H9 (cell line): ENCODE measurements at regions not wholly inside any gene's neighbourhood (a gene's known extent, or its start where the extent isn't known, plus 50 kb on each side); places are given as distances from the start of the nearest gene placed in this dataset.
"Not testable (repeated sequence)": the region's sequence is repeated elsewhere in the genome, so short reads cannot be mapped to it uniquely, and the experiment has no call there.

Source experiments
- DNase-seq: peaks from one replicate; pipeline ENCODE4 v3.0.0-alpha.2; 2017
- H2AFZ ChIP-seq: one replicate; pipeline ENCODE4 v1.6.1; 2013; ENCODE audit warnings: mild to moderate bottlenecking, low read length, control low read depth, moderate library complexity
- H2AK5ac ChIP-seq: 2 replicates; pipeline ENCODE4 v1.6.1; 2013; ENCODE audit warnings: low read length, control low read depth, mixed read lengths; ENCODE audit not compliant: insufficient read length
- H2BK120ac ChIP-seq: one replicate; pipeline ENCODE4 v1.6.1; 2013; ENCODE audit warnings: low read depth, mild to moderate bottlenecking, low read length, control low read depth, inconsistent platforms; ENCODE audit not compliant: poor library complexity, severe bottlenecking
- H2BK12ac ChIP-seq: 2 replicates; pipeline ENCODE4 v1.6.1; 2013; ENCODE audit warnings: low read length, control low read depth, mixed read lengths, low read depth; ENCODE audit not compliant: insufficient read length
- H2BK15ac ChIP-seq: 2 replicates; pipeline ENCODE4 v1.6.1; 2013; ENCODE audit warnings: low read depth, low read length, control low read depth
- H2BK20ac ChIP-seq: one replicate; pipeline ENCODE4 v1.6.1; 2013; ENCODE audit warnings: low read depth, mild to moderate bottlenecking, low read length, control low read depth, inconsistent platforms; ENCODE audit not compliant: poor library complexity, severe bottlenecking
- H2BK5ac ChIP-seq: 2 replicates; pipeline ENCODE4 v1.6.1; 2013; ENCODE audit warnings: low read length, control low read depth, mixed read lengths; ENCODE audit not compliant: insufficient read length
- H3K14ac ChIP-seq: 2 replicates; pipeline ENCODE4 v1.6.1; 2013; ENCODE audit warnings: low read length, control low read depth; ENCODE audit not compliant: insufficient read depth
- H3K18ac ChIP-seq: 2 replicates; pipeline ENCODE4 v1.6.1; 2013; ENCODE audit warnings: low read depth, mild to moderate bottlenecking, mixed read lengths, low read length, control low read depth; ENCODE audit not compliant: insufficient read length
- H3K23ac ChIP-seq: 2 replicates; pipeline ENCODE4 v1.6.1; 2013; ENCODE audit warnings: low read length, control low read depth, mixed read lengths, low read depth; ENCODE audit not compliant: insufficient read length
- H3K23me2 ChIP-seq: 2 replicates; pipeline ENCODE4 v1.6.1; 2013; ENCODE audit warnings: low read depth, mild to moderate bottlenecking, mixed read lengths, low read length, control low read depth; ENCODE audit not compliant: insufficient read length, poor library complexity, severe bottlenecking
- H3K27ac ChIP-seq: 2 replicates; pipeline ENCODE4 v1.5.1; 2013; ENCODE audit warnings: low read length, control low read depth, mixed read lengths, low read depth; ENCODE audit not compliant: insufficient read length
- H3K27me3 ChIP-seq: 2 replicates; pipeline ENCODE4 v1.6.1; 2013; ENCODE audit warnings: low read length, control low read depth, inconsistent platforms; ENCODE audit not compliant: insufficient read depth
- H3K4ac ChIP-seq: 2 replicates; pipeline ENCODE4 v1.6.1; 2013; ENCODE audit warnings: low read depth, mild to moderate bottlenecking, control low read depth, inconsistent platforms, low read length, moderate library complexity
- H3K4me1 ChIP-seq: 2 replicates; pipeline ENCODE4 v1.6.1; 2013; ENCODE audit warnings: low read length, control low read depth, inconsistent platforms; ENCODE audit not compliant: insufficient read depth
- H3K4me2 ChIP-seq: 2 replicates; pipeline ENCODE4 v1.6.1; 2013; ENCODE audit warnings: low read length, control low read depth, mixed read lengths; ENCODE audit not compliant: insufficient read length, insufficient read depth
- H3K56ac ChIP-seq: 2 replicates; pipeline ENCODE4 v1.6.1; 2013; ENCODE audit warnings: low read depth, mild to moderate bottlenecking, mixed read lengths, low read length, control low read depth; ENCODE audit not compliant: insufficient read length
- H3K79me1 ChIP-seq: 2 replicates; pipeline ENCODE4 v1.6.1; 2013; ENCODE audit warnings: low read depth, mild to moderate bottlenecking, moderate library complexity, low read length, control low read depth, inconsistent platforms; ENCODE audit not compliant: insufficient read depth, poor library complexity, severe bottlenecking
- H3K79me2 ChIP-seq: 2 replicates; pipeline ENCODE4 v1.6.1; 2013; ENCODE audit warnings: low read length, control low read depth, inconsistent platforms; ENCODE audit not compliant: insufficient read depth
- H3K9ac ChIP-seq: 2 replicates; pipeline ENCODE4 v1.6.1; 2013; ENCODE audit warnings: low read length, control low read depth, mixed read lengths; ENCODE audit not compliant: insufficient read length; ENCODE audit errors: extremely low read depth
- H3K9me3 ChIP-seq: one replicate; pipeline ENCODE4 v1.6.1; 2013; ENCODE audit warnings: low read depth, low read length, inconsistent platforms; ENCODE audit not compliant: control insufficient read depth
- H3T11ph ChIP-seq: one replicate; pipeline ENCODE4 v1.6.1; 2013; ENCODE audit warnings: mild to moderate bottlenecking, low read length, control low read depth, inconsistent platforms
- H4K20me1 ChIP-seq: one replicate; pipeline ENCODE4 v1.6.1; 2013; ENCODE audit not compliant: control insufficient read depth, insufficient read length, insufficient read depth
- H4K5ac ChIP-seq: 2 replicates; pipeline ENCODE4 v1.6.1; 2013; ENCODE audit warnings: low read depth, mild to moderate bottlenecking, mixed read lengths, low read length, control low read depth; ENCODE audit not compliant: insufficient read length
- H4K8ac ChIP-seq: replicated peaks from 2 replicates; pipeline ENCODE4 v1.6.1; 2013; ENCODE audit warnings: low read length, control low read depth, mixed read lengths, low read depth; ENCODE audit not compliant: insufficient read length
- H4K91ac ChIP-seq: 2 replicates; pipeline ENCODE4 v1.6.1; 2013; ENCODE audit warnings: low read depth, mild to moderate bottlenecking, moderate library complexity, mixed read lengths, low read length, control low read depth; ENCODE audit not compliant: insufficient read length
- H3K27ac Mint-ChIP-seq, 3 experiments: 2 replicates in 2 of 3; 3 replicates in 1 of 3; pipeline ENCODE4 v1.8.0; 2020 to 2021; ENCODE audit warnings: mixed read lengths in 3 of 3, mild to moderate bottlenecking in 1 of 3, moderate library complexity in 1 of 3
- H3K27me3 Mint-ChIP-seq: 2 replicates; pipeline ENCODE4 v1.8.0; 2021; ENCODE audit warnings: low read depth, mild to moderate bottlenecking, moderate library complexity, mixed read lengths
- H3K36me3 Mint-ChIP-seq, 3 experiments: 2 replicates in 2 of 3; 3 replicates in 1 of 3; pipeline ENCODE4 v1.8.0; 2020 to 2021; ENCODE audit warnings: low read depth in 3 of 3, mixed read lengths in 3 of 3; ENCODE audit not compliant: insufficient read depth in 1 of 3
- H3K4me1 Mint-ChIP-seq, 2 experiments: 2 replicates each; pipeline ENCODE4 v1.8.0; 2020; ENCODE audit warnings: mixed read lengths in 2 of 2
- H3K4me3 Mint-ChIP-seq, 2 experiments: 2 replicates in 1 of 2; 3 replicates in 1 of 2; pipeline ENCODE4 v1.8.0; 2020 to 2021; ENCODE audit warnings: mild to moderate bottlenecking in 2 of 2, mixed read lengths in 2 of 2, moderate library complexity in 1 of 2
- H3K9me3 Mint-ChIP-seq, 2 experiments: 2 replicates in 1 of 2; 3 replicates in 1 of 2; pipeline ENCODE4 v1.8.0; 2020; ENCODE audit warnings: mild to moderate bottlenecking in 2 of 2, mixed read lengths in 2 of 2, moderate library complexity in 1 of 2

GRCh38 chr3:165915104-165915503 is 77.9 kb upstream of the BCHE start:
- H3K9me3 ChIP-seq, DNase-seq, H3K18ac ChIP-seq, H4K5ac ChIP-seq, H2AK5ac ChIP-seq, H3K27me3 ChIP-seq, H3T11ph ChIP-seq, H3K14ac ChIP-seq, H3K4me1 ChIP-seq, H3K27ac ChIP-seq, H3K56ac ChIP-seq, H3K4me1 Mint-ChIP-seq, H3K4ac ChIP-seq, H3K9ac ChIP-seq, H3K23ac ChIP-seq, H4K8ac ChIP-seq, H4K20me1 ChIP-seq, H3K27me3 Mint-ChIP-seq, H3K23me2 ChIP-seq, H2BK20ac ChIP-seq, H3K27ac Mint-ChIP-seq, H4K91ac ChIP-seq, H3K79me1 ChIP-seq, H2BK15ac ChIP-seq, H3K4me3 Mint-ChIP-seq, H3K79me2 ChIP-seq, H3K4me2 ChIP-seq, H2BK5ac ChIP-seq, H2BK12ac ChIP-seq, H2AFZ ChIP-seq, H2BK120ac ChIP-seq, H3K36me3 Mint-ChIP-seq: not testable (repeated sequence)
- H3K9me3 Mint-ChIP-seq: peaks cover 0 to 15% of the 10 kb centered on the region in 2 experiments; a peak in 3 of 5 replicates
